ENCODE measurements at regions not wholly inside any gene's neighbourhood (a gene's known extent, or its start where the extent isn't known, plus 50 kb on each side); places are given as distances from the start of the nearest gene placed in this dataset.
A peak's percentile ranks its signal among the peaks of the same experiment; 100 is the strongest.

DNA sequence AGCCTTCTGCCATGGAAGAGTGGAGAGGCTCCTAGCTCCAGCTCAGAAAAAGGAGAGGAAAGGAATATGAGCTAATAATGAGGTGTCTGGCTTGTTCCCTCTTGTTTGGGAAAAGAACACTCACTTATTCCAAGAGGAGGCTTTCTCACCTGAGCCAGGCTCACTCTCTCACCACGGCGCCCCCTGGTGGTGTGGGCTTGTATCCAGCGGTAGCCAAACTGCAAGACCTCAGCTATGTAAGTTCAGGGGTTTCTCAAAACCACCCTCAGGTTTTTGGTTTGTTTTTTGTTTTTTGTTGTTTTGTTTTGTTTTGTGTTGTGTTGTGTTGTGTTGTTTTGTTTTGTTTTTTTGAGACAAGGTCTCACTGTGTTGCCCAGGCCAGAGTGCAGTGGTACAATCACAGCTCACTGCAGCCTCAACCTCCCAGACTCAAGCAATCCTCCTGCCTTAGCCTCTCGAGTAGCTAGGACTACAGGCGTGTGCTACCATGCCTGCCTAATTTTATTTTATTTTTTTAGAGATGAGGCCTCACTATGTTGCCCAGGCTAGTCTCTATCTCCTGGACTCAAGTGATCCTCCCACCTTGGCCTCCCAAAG is 124.0 kb downstream of the TMEM130 start:
- Histone ChIP-seq H3F3A (ENCODE audit: insufficient read depth) (no peaks in the 10 kb centered on the region), H3K27me3 (ENCODE audit: low read length) (no peaks in the 10 kb centered on the region), H3K27ac (ENCODE audit: low read depth, low read length) (no peak overlapping the region), H3K9ac (ENCODE audit: low read length) (no peak overlapping the region), H3K79me2 (ENCODE audit: insufficient read depth, low read length) (no peaks in the 10 kb centered on the region), H3K9me3 (ENCODE audit: insufficient read depth, low read length) (no peaks in the 10 kb centered on the region), H4K20me1 (ENCODE audit: low read depth, low read length) (no peaks in the 10 kb centered on the region), H2AFZ (ENCODE audit: low read depth, low read length, severe bottlenecking) (no peak overlapping the region), H3K36me3 (ENCODE audit: low read length) (no peaks in the 10 kb centered on the region), H3K4me2 (ENCODE audit: low read depth, low read length, poor library complexity, severe bottlenecking) (no peak overlapping the region), H3K9me2 (replicated peaks; ENCODE audit: insufficient read depth, low read length) (no peaks in the 10 kb centered on the region), H3K4me3 (ENCODE audit: insufficient read depth, low read length, poor library complexity, severe bottlenecking) (no peak overlapping the region)
- TF ChIP-seq EZH2phosphoT487 (conservative IDR thresholded peaks at IDR 0.05; ENCODE audit: low read length) (no peak), CTCF (IDR thresholded peaks at IDR 0.05; ENCODE audit: insufficient read depth, low read length, poor library complexity, severe bottlenecking) (peak; percentile 96)

DNA sequence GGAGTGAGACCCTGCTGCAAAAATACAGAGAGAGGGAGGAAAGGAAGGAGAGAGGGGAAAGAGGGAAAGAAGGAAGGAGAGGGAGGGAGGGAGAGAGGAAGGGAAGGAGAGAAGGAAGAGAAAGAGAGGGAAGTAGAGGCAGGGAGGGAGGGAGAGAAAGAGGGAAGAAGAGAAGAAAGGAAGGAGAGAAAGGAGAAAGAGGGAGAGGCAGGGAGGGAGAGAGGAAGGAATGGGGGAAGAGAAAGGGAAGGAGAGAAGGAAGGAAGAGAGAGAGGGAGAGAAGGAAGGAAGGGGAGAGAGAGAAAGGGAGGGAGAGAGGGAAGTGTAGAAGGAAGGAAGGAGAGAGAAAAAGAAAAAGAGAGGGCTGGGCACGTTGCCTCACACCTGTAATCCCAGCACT is 121.7 kb downstream of the TMEM130 start:
- Histone ChIP-seq H2AFZ (ENCODE audit: low read depth, low read length, severe bottlenecking) (no peak overlapping the region), H3K79me2 (ENCODE audit: insufficient read depth, low read length) (no peaks in the 10 kb centered on the region), H3K4me2 (ENCODE audit: low read depth, low read length, poor library complexity, severe bottlenecking) (no peak overlapping the region), H3F3A (ENCODE audit: insufficient read depth) (no peaks in the 10 kb centered on the region), H4K20me1 (ENCODE audit: low read depth, low read length) (no peaks in the 10 kb centered on the region), H3K9me2 (replicated peaks; ENCODE audit: insufficient read depth, low read length) (no peaks in the 10 kb centered on the region), H3K9me3 (ENCODE audit: insufficient read depth, low read length) (no peaks in the 10 kb centered on the region), H3K4me3 (ENCODE audit: insufficient read depth, low read length, poor library complexity, severe bottlenecking) (no peak overlapping the region), H3K27ac (ENCODE audit: low read depth, low read length) (no peak overlapping the region), H3K36me3 (ENCODE audit: low read length) (no peaks in the 10 kb centered on the region), H3K9ac (ENCODE audit: low read length) (no peak overlapping the region), H3K27me3 (ENCODE audit: low read length) (no peaks in the 10 kb centered on the region)
- TF ChIP-seq EZH2phosphoT487 (conservative IDR thresholded peaks at IDR 0.05; ENCODE audit: low read length) (no peak), CTCF (IDR thresholded peaks at IDR 0.05; ENCODE audit: insufficient read depth, low read length, poor library complexity, severe bottlenecking) (no peak)

DNA sequence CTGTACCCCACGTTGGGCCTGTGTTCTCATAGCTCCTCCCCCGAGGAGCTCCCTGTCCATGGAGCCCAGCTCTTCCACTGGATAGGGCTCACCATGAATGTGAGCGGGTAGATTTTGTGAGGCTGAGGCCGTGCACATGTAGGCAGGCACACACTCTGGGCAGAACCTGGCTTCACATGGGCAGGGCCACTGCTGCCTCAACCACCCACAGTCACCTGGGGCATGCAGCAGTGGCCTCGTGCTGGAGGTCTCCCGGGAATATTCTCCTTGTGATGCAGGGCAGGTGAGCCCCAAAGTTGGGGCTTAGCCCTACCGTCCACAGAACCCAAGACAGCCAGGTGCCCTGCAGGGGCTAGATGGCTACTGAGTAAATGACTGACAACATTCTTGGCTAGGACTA is 116.6 kb downstream of the TMEM130 start:
- H3K27me3 ChIP-seq (ENCODE audit: low read length): no peaks in the 10 kb centered on the region
- H3K4me3 ChIP-seq (ENCODE audit: insufficient read depth, low read length, poor library complexity, severe bottlenecking): no peak overlapping the region
- no peak overlapping the region for H3K4me2 ChIP-seq (ENCODE audit: low read depth, low read length, poor library complexity, severe bottlenecking)
- H3K9me2 ChIP-seq (replicated peaks; ENCODE audit: insufficient read depth, low read length): no peaks in the 10 kb centered on the region
- H4K20me1 ChIP-seq (ENCODE audit: low read depth, low read length): no peaks in the 10 kb centered on the region
- no peak overlapping the region for H3K9ac ChIP-seq (ENCODE audit: low read length)
- no peaks in the 10 kb centered on the region for H3F3A ChIP-seq (ENCODE audit: insufficient read depth)
- H3K9me3 ChIP-seq (ENCODE audit: insufficient read depth, low read length): no peaks in the 10 kb centered on the region
- no peak overlapping the region for H2AFZ ChIP-seq (ENCODE audit: low read depth, low read length, severe bottlenecking)
- no peaks in the 10 kb centered on the region for H3K36me3 ChIP-seq (ENCODE audit: low read length)
- TF ChIP-seq EZH2phosphoT487 (conservative IDR thresholded peaks at IDR 0.05; ENCODE audit: low read length): no peak
- TF ChIP-seq CTCF (IDR thresholded peaks at IDR 0.05; ENCODE audit: insufficient read depth, low read length, poor library complexity, severe bottlenecking): no peak
- H3K27ac ChIP-seq (ENCODE audit: low read depth, low read length): no peak overlapping the region
- no peaks in the 10 kb centered on the region for H3K79me2 ChIP-seq (ENCODE audit: insufficient read depth, low read length)

All from SU-DHL-6 (cell line).